ENCODE measurements at regions not wholly inside any gene's neighbourhood (a gene's known extent, or its start where the extent isn't known, plus 50 kb on each side); places are given as distances from the start of the nearest gene placed in this dataset.

DNA sequence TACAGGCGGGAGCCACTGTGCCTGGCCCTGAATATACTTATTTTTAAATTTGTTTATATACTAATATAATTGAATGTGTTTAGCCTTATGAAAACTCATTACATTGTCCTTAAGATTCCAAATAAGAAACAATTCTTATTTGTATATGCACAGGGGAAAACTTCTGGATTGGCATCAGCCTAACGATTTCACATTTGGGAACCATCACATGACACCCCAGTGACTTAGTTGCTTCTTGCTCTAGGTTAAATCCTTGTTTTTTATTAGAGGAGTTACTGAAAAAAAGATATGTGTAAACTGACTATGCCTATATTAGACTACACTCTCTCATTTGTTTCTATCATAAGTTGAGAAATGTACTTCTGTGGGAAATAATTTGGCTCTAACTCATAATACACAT lies 520.2 kb downstream of the SPRY1 start:
- H3K9ac ChIP-seq (ENCODE audit: low read length): no peak overlapping the region
- no peak overlapping the region for H2AFZ ChIP-seq (ENCODE audit: low read length)
- H4K20me1 ChIP-seq (ENCODE audit: insufficient read depth, low read length): no peaks in the 10 kb centered on the region
- no peaks in the 10 kb centered on the region for H3K27me3 ChIP-seq (replicated peaks; ENCODE audit: insufficient read depth, low read length)
- DNase-seq: no peak
- no peak overlapping the region for H3K4me2 ChIP-seq (ENCODE audit: low read depth, low read length)
- H3K4me1 ChIP-seq (ENCODE audit: low read length): no peaks in the 10 kb centered on the region
- H3K79me2 ChIP-seq (ENCODE audit: low read length): no peaks in the 10 kb centered on the region
- no peaks in the 10 kb centered on the region for H3F3A ChIP-seq (ENCODE audit: insufficient read depth, low read length)
- TF ChIP-seq, protein P1, sequence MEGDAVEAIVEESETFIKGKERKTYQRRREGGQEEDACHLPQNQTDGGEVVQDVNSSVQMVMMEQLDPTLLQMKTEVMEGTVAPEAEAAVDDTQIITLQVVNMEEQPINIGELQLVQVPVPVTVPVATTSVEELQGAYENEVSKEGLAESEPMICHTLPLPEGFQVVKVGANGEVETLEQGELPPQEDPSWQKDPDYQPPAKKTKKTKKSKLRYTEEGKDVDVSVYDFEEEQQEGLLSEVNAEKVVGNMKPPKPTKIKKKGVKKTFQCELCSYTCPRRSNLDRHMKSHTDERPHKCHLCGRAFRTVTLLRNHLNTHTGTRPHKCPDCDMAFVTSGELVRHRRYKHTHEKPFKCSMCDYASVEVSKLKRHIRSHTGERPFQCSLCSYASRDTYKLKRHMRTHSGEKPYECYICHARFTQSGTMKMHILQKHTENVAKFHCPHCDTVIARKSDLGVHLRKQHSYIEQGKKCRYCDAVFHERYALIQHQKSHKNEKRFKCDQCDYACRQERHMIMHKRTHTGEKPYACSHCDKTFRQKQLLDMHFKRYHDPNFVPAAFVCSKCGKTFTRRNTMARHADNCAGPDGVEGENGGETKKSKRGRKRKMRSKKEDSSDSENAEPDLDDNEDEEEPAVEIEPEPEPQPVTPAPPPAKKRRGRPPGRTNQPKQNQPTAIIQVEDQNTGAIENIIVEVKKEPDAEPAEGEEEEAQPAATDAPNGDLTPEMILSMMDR (IDR thresholded peaks at IDR 0.05; ENCODE audit: low read length): no peak
- H3K36me3 ChIP-seq (replicated peaks; ENCODE audit: insufficient read depth, low read length): no peaks in the 10 kb centered on the region
- no peak overlapping the region for H3K4me3 ChIP-seq (ENCODE audit: low read length)
- H3K9me3 ChIP-seq (replicated peaks; ENCODE audit: insufficient read depth, low read length): no peaks in the 10 kb centered on the region
- H3K27ac ChIP-seq (ENCODE audit: low read length): no peak overlapping the region
- no peaks in the 10 kb centered on the region; the same call in 1 of the 2 replicates for H3K9me2 ChIP-seq (replicated peaks; ENCODE audit: insufficient read depth, low read length)

DNA sequence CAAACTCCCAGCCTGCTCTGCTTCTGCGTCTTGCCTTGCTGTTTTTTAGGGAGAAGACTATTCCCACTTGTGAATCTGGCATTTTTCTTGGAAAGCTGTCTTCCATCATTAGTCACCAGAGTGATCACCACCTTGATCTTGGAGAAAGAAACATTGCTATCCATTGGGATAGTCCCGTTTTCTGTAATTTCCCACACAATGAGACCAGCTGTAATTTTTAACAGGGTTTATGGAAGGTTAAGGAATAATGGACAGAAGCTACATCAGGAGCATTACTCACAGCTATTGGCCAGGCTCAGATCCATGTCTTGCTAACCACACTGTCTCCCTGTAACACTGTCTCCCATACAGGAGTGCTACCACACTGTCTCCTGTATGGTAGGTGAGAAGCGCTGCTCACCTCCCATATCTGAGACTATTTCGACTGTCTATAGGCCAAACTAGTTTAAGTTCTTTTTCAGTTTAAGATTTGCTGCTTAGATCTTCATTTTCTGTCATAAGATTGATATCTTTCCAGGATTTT lies 523.0 kb downstream of the SPRY1 start:
- H2AFZ ChIP-seq (ENCODE audit: low read length): no peak overlapping the region
- no peak overlapping the region for H3K4me3 ChIP-seq (ENCODE audit: low read length)
- no peaks in the 10 kb centered on the region for H3F3A ChIP-seq (ENCODE audit: insufficient read depth, low read length)

DNA sequence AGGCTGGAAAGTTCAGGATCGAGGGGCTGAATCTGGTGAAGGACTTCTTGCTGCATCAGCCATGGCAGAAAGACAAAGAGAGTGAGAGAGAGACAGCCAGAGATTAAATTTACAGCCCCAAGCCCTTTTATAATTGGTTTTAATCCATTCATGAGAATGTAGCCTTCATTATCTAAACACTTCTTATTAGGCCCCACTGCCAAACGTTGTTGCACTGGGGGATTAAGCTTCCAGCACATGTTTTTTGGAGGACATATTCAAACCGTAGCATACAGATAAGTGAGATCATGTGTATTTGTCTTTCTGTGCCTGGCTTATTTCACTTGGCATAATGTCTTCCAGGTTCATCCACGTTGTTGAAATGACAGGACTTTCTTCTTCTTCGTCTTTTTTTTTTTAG lies 524.7 kb downstream of the SPRY1 start:
- Histone ChIP-seq H3K4me3 (ENCODE audit: low read length) (no peak overlapping the region), H3K9ac (ENCODE audit: low read length) (no peak overlapping the region), H3K9me2 (replicated peaks; ENCODE audit: insufficient read depth, low read length) (no peaks in the 10 kb centered on the region), H3K4me2 (ENCODE audit: low read depth, low read length) (no peak overlapping the region), H4K20me1 (ENCODE audit: insufficient read depth, low read length) (no peaks in the 10 kb centered on the region), H3F3A (ENCODE audit: insufficient read depth, low read length) (no peaks in the 10 kb centered on the region), H3K79me2 (ENCODE audit: low read length) (no peaks in the 10 kb centered on the region), H2AFZ (ENCODE audit: low read length) (no peak overlapping the region), H3K27me3 (replicated peaks; ENCODE audit: insufficient read depth, low read length) (no peaks in the 10 kb centered on the region), H3K4me1 (ENCODE audit: low read length) (no peaks in the 10 kb centered on the region), H3K9me3 (replicated peaks; ENCODE audit: insufficient read depth, low read length) (no peaks in the 10 kb centered on the region), H3K27ac (ENCODE audit: low read length) (no peak overlapping the region), H3K36me3 (replicated peaks; ENCODE audit: insufficient read depth, low read length) (no peaks in the 10 kb centered on the region)
- no peak for DNase-seq
- TF ChIP-seq EZH2phosphoT487 (IDR thresholded peaks at IDR 0.05; ENCODE audit: low read length): no peak
- TF ChIP-seq, protein P1 (IDR thresholded peaks at IDR 0.05; ENCODE audit: low read length): no peak
- no peak for TF ChIP-seq EZH2 (optimal IDR thresholded peaks at IDR 0.05; ENCODE audit: low read depth, low read length)

More for the DNA sequence above, 523.0 kb downstream of the SPRY1 start:
- TF ChIP-seq EZH2 (optimal IDR thresholded peaks at IDR 0.05; ENCODE audit: low read depth, low read length) (no peak), EZH2phosphoT487 (IDR thresholded peaks at IDR 0.05; ENCODE audit: low read length) (no peak)
- TF ChIP-seq, protein P1 (IDR thresholded peaks at IDR 0.05; ENCODE audit: low read length): no peak
- no peaks in the 10 kb centered on the region for H3K79me2 ChIP-seq (ENCODE audit: low read length)
- no peak overlapping the region for H3K4me2 ChIP-seq (ENCODE audit: low read depth, low read length)
- H3K27ac ChIP-seq (ENCODE audit: low read length): no peak overlapping the region
- H3K9me2 ChIP-seq (replicated peaks; ENCODE audit: insufficient read depth, low read length): no peaks in the 10 kb centered on the region
- no peaks in the 10 kb centered on the region for H3K36me3 ChIP-seq (replicated peaks; ENCODE audit: insufficient read depth, low read length)
- H3K9ac ChIP-seq (ENCODE audit: low read length): no peak overlapping the region
- no peaks in the 10 kb centered on the region for H4K20me1 ChIP-seq (ENCODE audit: insufficient read depth, low read length)
- H3K4me1 ChIP-seq (ENCODE audit: low read length): no peaks in the 10 kb centered on the region
- H3K9me3 ChIP-seq (replicated peaks; ENCODE audit: insufficient read depth, low read length): no peaks in the 10 kb centered on the region
- H3K27me3 ChIP-seq (replicated peaks; ENCODE audit: insufficient read depth, low read length): no peaks in the 10 kb centered on the region
- no peak for DNase-seq

All from MM.1S (cell line).